HCT116 (cell line): ENCODE measurements at regions not wholly inside any gene's neighbourhood (a gene's known extent, or its start where the extent isn't known, plus 50 kb on each side); places are given as distances from the start of the nearest gene placed in this dataset.

Experiments used
- ATAC-seq: fragments of 200-7000 bp; cut with Tn5 transposase; 2 replicates; pipeline ENCODE4 v1.9.1; 2020; ENCODE audit warnings: mild to moderate bottlenecking, moderate library complexity
- BruUV-seq: library from RNA; stranded (reverse); fragments of 400-500 nt; replicated peaks from 2 replicates; lab custom pipeline; 2021; lab: Mats Ljungman, UMichigan
- CTCF ChIA-PET: fragments of 300-600 bp; sonication (Branson Sonifier 250); formaldehyde crosslinking; loops from one replicate; lab custom pipeline; 2021; ENCODE audit warnings: antibody characterized with exemption; lab: Charles Lee
- POLR2A ChIA-PET: fragments of 300-600, 350-600 bp; sonication (Branson Sonifier 250); formaldehyde crosslinking; loops from one replicate; lab custom pipeline; 2021; ENCODE audit warnings: antibody characterized with exemption; lab: Charles Lee
- RAD21 ChIA-PET, 2 experiments: fragments of 300-600 bp; sonication (Branson Sonifier 250); formaldehyde crosslinking; loops; one replicate each; lab custom pipeline; 2023; ENCODE audit warnings: low total read pairs in 2 of 2; ENCODE audit not compliant: uncharacterized antibody in 2 of 2, unreplicated experiment in 2 of 2, low non-redundant PET in 1 of 2; lab: Charles Lee
- DNase-seq: peaks from one replicate; pipeline ENCODE4 v3.0.0-alpha.2; 2010; ENCODE audit warnings: low read depth, low spot score
- H2AFZ ChIP-seq: fragments of 200-600 bp; shearing (Covaris generic), sonication (generic); 2 replicates; pipeline ENCODE4 v1.6.1; 2017; ENCODE audit warnings: low read depth, mixed run types, mixed read lengths, antibody characterized with exemption, low read length; ENCODE audit not compliant: poor library complexity, severe bottlenecking
- H3K27ac ChIP-seq: 2 replicates; pipeline ENCODE4 v1.5.1; 2012; ENCODE audit warnings: low read depth, low read length
- H3K27me3 ChIP-seq: fragments of 200-600 bp; sonication (generic); 2 replicates; pipeline ENCODE4 v1.6.1; 2016; ENCODE audit warnings: mixed run types, low read length, mixed read lengths; ENCODE audit not compliant: insufficient read depth
- H3K36me3 ChIP-seq, 2 experiments: fragments of 200-500 bp in 1 of 2; fragments of 200-600 bp in 1 of 2; sonication (Bioruptor generic) in 1 of 2; sonication (generic) in 1 of 2; 2 replicates each; pipeline versions ENCODE4 v1.5.1 to v1.6.1; 2014 to 2016; ENCODE audit warnings: low read length in 2 of 2, inconsistent platforms in 1 of 2, mixed read lengths in 1 of 2, mixed run types in 1 of 2; ENCODE audit not compliant: insufficient read depth in 2 of 2, control insufficient read depth in 1 of 2
- H3K4me1 ChIP-seq, 2 experiments: fragments of 200-600 bp in 1 of 2; sonication (generic) in 1 of 2; 2 replicates each; pipeline versions ENCODE4 v1.5.1 to v1.6.1; 2012 to 2017; ENCODE audit warnings: low read length in 2 of 2, inconsistent platforms in 1 of 2, mild to moderate bottlenecking in 1 of 2, mixed read lengths in 1 of 2, mixed run types in 1 of 2, moderate library complexity in 1 of 2; ENCODE audit not compliant: insufficient read depth in 2 of 2, control insufficient read depth in 1 of 2
- H3K4me2 ChIP-seq: fragments of 200-600 bp; sonication (generic); 2 replicates; pipeline ENCODE4 v1.6.1; 2017; ENCODE audit warnings: mixed run types, low read length, mixed read lengths
- H3K4me3 ChIP-seq, 2 experiments: fragments of 200-600 bp in 1 of 2; sonication (generic) in 1 of 2; replicated peaks in 1 of 2; 2 replicates each; pipeline ENCODE4 v1.5.1; 2011 to 2016; ENCODE audit warnings: low read length in 2 of 2, control low read depth in 1 of 2, low read depth in 1 of 2, mild to moderate bottlenecking in 1 of 2, mixed read lengths in 1 of 2, mixed run types in 1 of 2
- H3K79me2 ChIP-seq: fragments of 200-600 bp; sonication (generic); 2 replicates; pipeline ENCODE4 v1.6.1; 2017; ENCODE audit warnings: mild to moderate bottlenecking, mixed run types, low read length, moderate library complexity, mixed read lengths; ENCODE audit not compliant: insufficient read depth
- H3K9ac ChIP-seq: fragments of 200-600 bp; sonication (generic); 2 replicates; pipeline ENCODE4 v1.6.1; 2016; ENCODE audit warnings: low read length, mixed read lengths
- H3K9me2 ChIP-seq: fragments of 200-600 bp; sonication (generic), shearing (Covaris generic); 2 replicates; pipeline ENCODE4 v1.6.1; 2017; ENCODE audit warnings: mixed run types, mild to moderate bottlenecking, moderate library complexity; ENCODE audit not compliant: insufficient read depth
- H3K9me3 ChIP-seq, 2 experiments: fragments of 200-500 bp in 1 of 2; fragments of 200-600 bp in 1 of 2; sonication (Bioruptor generic) in 1 of 2; sonication (generic) in 1 of 2; 2 replicates each; pipeline ENCODE4 v1.6.1; 2014 to 2017; ENCODE audit warnings: low read length in 2 of 2, mixed read lengths in 2 of 2, inconsistent platforms in 1 of 2, low read depth in 1 of 2, mild to moderate bottlenecking in 1 of 2, mixed run types in 1 of 2, moderate library complexity in 1 of 2; ENCODE audit not compliant: control insufficient read depth in 1 of 2, insufficient read depth in 1 of 2
- H4K20me1 ChIP-seq: fragments of 200-600 bp; sonication (generic), shearing (Covaris generic); 2 replicates; pipeline ENCODE4 v1.6.1; 2017; ENCODE audit warnings: mixed run types, mild to moderate bottlenecking, moderate library complexity; ENCODE audit not compliant: insufficient read depth
- ATF3 ChIP-seq: IDR thresholded peaks from 2 replicates; pipeline ENCODE4 v1.6.1; 2012
- CEBPB ChIP-seq: IDR thresholded peaks from 2 replicates; pipeline ENCODE4 v1.6.1; 2012; ENCODE audit warnings: low read depth
- CTCF ChIP-seq, 3 experiments: fragments of 200-600 bp in 1 of 3; sonication (generic) in 1 of 3; IDR thresholded peaks in 2 of 3; conservative IDR thresholded peaks in 1 of 3; 2 replicates each; pipeline ENCODE4 v1.5.1; 2012 to 2017; ENCODE audit warnings: low read depth in 2 of 3, low read length in 2 of 3, antibody characterized with exemption in 1 of 3, borderline replicate concordance in 1 of 3, control low read depth in 1 of 3, mild to moderate bottlenecking in 1 of 3, mixed read lengths in 1 of 3, mixed run types in 1 of 3, moderate library complexity in 1 of 3; ENCODE audit not compliant: insufficient read depth in 1 of 3
- EGR1 ChIP-seq: IDR thresholded peaks from 2 replicates; pipeline ENCODE4 v1.6.1; 2012; ENCODE audit warnings: low read depth
- ELF1 ChIP-seq: IDR thresholded peaks from 2 replicates; pipeline ENCODE4 v1.6.1; 2012; ENCODE audit warnings: low read depth, borderline replicate concordance
- EZH2phosphoT487 ChIP-seq: fragments of 200-600 bp; IDR thresholded peaks from 2 replicates; pipeline ENCODE4 v1.6.1; 2018; ENCODE audit warnings: antibody characterized with exemption, borderline replicate concordance
- REST ChIP-seq: IDR thresholded peaks from 2 replicates; pipeline ENCODE4 v1.6.1; 2012; ENCODE audit warnings: low read depth
- SP1 ChIP-seq: IDR thresholded peaks from 2 replicates; pipeline ENCODE4 v1.6.1; 2012; ENCODE audit warnings: low read depth
- SRF ChIP-seq: IDR thresholded peaks from 2 replicates; pipeline ENCODE4 v1.6.1; 2012; ENCODE audit warnings: low read depth
- intact Hi-C: fragments of 100-400 bp; cut with micrococcal nuclease; formaldehyde crosslinking; loops from 2 replicates; pipeline ENCODE4 v1.10.0; 2022
- TF ChIP-seq, protein P1 (sequence below): IDR thresholded peaks from 2 replicates; pipeline ENCODE4 v1.6.1; 2012

DNA sequence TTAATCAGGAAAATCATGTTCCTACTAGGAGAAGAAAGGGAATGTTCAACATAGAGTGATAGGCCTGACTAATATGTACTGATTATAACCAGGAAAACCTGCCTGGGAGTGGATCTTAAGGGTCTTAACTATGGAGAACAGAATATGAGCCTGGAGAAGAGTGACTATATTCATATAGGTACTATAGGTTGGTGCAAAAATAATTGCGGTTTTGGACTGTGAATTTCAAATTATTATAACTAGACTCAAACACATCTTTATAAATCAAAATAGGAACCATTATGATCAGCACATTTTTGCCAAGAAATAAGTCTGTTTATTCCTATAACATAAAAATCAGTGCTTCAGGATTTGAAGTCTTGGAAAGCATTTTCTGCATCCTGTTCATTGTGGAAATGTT is 189.8 kb upstream of the ADAMTS5 start:
- Histone ChIP-seq H3K79me2 (no peaks in the 10 kb centered on the region), H3K9me2 (no peaks in the 10 kb centered on the region), H3K4me1 (no peaks in the 10 kb centered on the region), H3K4me2 (no peak overlapping the region), H3K9ac (no peak overlapping the region)
- ATAC-seq = no peak
- ChIA-PET RAD21 (no interaction called here), POLR2A (no interaction called here)
- intact Hi-C loops = no loop called here
- TF ChIP-seq CTCF (IDR thresholded peaks at IDR 0.05 in 2 of 3, conservative IDR thresholded peaks at IDR 0.05 in 1 of 3; ENCODE audit: borderline replicate concordance in 1 of 3, insufficient read depth in 1 of 3, low read depth in 2 of 3, low read length in 2 of 3) (no peak), SRF (no peak), EGR1 (no peak), SP1 (no peak), CEBPB (no peak), ELF1 (no peak), EZH2phosphoT487 (no peak)
- TF ChIP-seq, all 23 proteins: peak for 0
- no peak overlapping the region for H2AFZ ChIP-seq
- BruUV-seq = no TSS peak
- peaks cover 16 to 32% of the 10 kb centered on the region in 2 experiments; a peak in 2 of 4 replicates for H3K9me3 ChIP-seq
- no peak overlapping the region for H3K27ac ChIP-seq
- no peak overlapping the region for H3K4me3 ChIP-seq
- no peaks in the 10 kb centered on the region for H3K27me3 ChIP-seq
- H3K36me3 ChIP-seq = no peaks in the 10 kb centered on the region
- CTCF ChIA-PET = no interaction called here
- H4K20me1 ChIP-seq = no peaks in the 10 kb centered on the region
- DNase-seq = no peak

DNA sequence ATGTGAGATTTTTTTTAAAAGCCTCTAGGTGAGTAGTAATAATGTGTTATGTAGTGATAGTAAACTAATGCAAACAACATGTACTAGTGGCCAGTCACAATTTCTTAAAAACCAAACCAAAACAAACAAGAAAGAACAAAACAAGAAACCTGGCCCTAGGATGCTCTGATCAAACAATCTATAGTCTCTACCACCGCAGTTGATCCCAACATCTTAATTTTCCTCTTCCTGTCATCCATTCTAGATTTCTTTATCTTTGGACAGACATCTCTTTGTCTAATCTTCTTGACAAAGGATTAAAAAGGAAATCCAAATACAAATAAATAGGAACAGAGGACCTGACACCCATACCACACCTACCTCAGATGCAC is 188.2 kb upstream of the ADAMTS5 start:
- POLR2A ChIA-PET = no interaction called here
- ATAC-seq (no peak), DNase-seq (no peak)
- Histone ChIP-seq H3K4me3 (no peak overlapping the region), H3K9ac (no peak overlapping the region), H3K36me3 (no peaks in the 10 kb centered on the region), H3K27ac (no peak overlapping the region), H3K9me3 (peaks cover 16 to 39% of the 10 kb centered on the region in 2 experiments; a peak in 2 of 4 replicates), H2AFZ (no peak overlapping the region), H3K9me2 (no peaks in the 10 kb centered on the region), H3K4me1 (no peaks in the 10 kb centered on the region), H3K27me3 (no peaks in the 10 kb centered on the region), H4K20me1 (no peaks in the 10 kb centered on the region), H3K4me2 (no peak overlapping the region), H3K79me2 (no peaks in the 10 kb centered on the region)
- CTCF ChIA-PET = no interaction called here
- no TSS peak for BruUV-seq
- RAD21 ChIA-PET = no interaction called here
- intact Hi-C loops = no loop called here
- no peak for TF ChIP-seq EGR1
- TF ChIP-seq, protein P1, sequence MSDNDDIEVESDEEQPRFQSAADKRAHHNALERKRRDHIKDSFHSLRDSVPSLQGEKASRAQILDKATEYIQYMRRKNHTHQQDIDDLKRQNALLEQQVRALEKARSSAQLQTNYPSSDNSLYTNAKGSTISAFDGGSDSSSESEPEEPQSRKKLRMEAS = no peak
- no peak for TF ChIP-seq REST
- TF ChIP-seq EZH2phosphoT487 = no peak
- TF ChIP-seq ATF3 = no peak
